ENCODE measurements at regions not wholly inside any gene's neighbourhood (a gene's known extent, or its start where the extent isn't known, plus 50 kb on each side); places are given as distances from the start of the nearest gene placed in this dataset.

DNA sequence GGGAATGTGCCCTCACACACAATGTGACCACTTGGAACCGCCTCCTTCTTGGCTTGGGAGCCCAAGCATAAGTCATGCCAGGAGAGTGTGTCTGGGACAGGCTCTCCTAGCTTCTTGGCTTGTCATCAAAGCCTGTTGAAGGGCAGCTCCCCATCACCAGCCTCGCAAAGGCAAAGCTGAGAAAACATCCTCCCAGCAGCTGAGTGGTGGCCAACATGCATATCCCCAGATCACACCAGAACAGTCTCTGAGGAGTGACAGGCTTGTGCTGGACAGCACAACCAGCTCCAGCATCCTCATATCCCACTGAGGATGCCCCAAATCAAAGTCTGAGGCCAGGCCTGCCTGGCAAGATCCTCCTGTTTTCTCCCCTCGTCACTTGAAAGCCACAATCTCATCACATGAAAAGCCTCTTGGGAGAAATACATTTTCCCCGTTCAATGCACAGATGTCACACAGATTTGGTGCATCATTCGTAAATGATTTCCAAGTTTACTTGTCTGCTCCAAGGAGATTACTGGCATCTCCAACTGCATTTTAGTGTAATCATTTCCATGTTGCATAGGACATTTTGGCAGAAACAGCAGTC lies 269.3 kb downstream of the TTC32 start:
- no peaks in the 10 kb centered on the region for H3K27me3 ChIP-seq (ENCODE audit: control insufficient read depth, insufficient read depth, low read length)
- H3K27ac ChIP-seq (ENCODE audit: low read length), result no peak overlapping the region
- H3K9me3 ChIP-seq (ENCODE audit: control insufficient read depth, insufficient read depth, low read depth, low read length), result no peaks in the 10 kb centered on the region
- DNase-seq (ENCODE audit: low read depth, low spot score) (no peak), ATAC-seq (no peak)
- in situ Hi-C loops (cut with HindIII; ENCODE audit: low pct_unique_long_range_greater_than_20kb, low sequenced_read_pairs), result no loop called here
- ChIA-PET CTCF (no interaction called here), POLR2A (no interaction called here)
- TF ChIP-seq POLR2AphosphoS5 (IDR thresholded peaks at IDR 0.05; ENCODE audit: low read depth, low read length) (no peak), TCF7L2 (IDR thresholded peaks at IDR 0.05; ENCODE audit: low read depth, low read length) (no peak), SIN3A (IDR thresholded peaks at IDR 0.05; ENCODE audit: borderline replicate concordance, insufficient read depth, low read depth, low read length) (no peak)
- TF ChIP-seq, protein P1, sequence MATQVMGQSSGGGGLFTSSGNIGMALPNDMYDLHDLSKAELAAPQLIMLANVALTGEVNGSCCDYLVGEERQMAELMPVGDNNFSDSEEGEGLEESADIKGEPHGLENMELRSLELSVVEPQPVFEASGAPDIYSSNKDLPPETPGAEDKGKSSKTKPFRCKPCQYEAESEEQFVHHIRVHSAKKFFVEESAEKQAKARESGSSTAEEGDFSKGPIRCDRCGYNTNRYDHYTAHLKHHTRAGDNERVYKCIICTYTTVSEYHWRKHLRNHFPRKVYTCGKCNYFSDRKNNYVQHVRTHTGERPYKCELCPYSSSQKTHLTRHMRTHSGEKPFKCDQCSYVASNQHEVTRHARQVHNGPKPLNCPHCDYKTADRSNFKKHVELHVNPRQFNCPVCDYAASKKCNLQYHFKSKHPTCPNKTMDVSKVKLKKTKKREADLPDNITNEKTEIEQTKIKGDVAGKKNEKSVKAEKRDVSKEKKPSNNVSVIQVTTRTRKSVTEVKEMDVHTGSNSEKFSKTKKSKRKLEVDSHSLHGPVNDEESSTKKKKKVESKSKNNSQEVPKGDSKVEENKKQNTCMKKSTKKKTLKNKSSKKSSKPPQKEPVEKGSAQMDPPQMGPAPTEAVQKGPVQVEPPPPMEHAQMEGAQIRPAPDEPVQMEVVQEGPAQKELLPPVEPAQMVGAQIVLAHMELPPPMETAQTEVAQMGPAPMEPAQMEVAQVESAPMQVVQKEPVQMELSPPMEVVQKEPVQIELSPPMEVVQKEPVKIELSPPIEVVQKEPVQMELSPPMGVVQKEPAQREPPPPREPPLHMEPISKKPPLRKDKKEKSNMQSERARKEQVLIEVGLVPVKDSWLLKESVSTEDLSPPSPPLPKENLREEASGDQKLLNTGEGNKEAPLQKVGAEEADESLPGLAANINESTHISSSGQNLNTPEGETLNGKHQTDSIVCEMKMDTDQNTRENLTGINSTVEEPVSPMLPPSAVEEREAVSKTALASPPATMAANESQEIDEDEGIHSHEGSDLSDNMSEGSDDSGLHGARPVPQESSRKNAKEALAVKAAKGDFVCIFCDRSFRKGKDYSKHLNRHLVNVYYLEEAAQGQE (IDR thresholded peaks at IDR 0.05; ENCODE audit: insufficient read depth in 1 of 2, low read depth in 2 of 2, low read length in 1 of 2), result no peak
- TF ChIP-seq, protein P2, sequence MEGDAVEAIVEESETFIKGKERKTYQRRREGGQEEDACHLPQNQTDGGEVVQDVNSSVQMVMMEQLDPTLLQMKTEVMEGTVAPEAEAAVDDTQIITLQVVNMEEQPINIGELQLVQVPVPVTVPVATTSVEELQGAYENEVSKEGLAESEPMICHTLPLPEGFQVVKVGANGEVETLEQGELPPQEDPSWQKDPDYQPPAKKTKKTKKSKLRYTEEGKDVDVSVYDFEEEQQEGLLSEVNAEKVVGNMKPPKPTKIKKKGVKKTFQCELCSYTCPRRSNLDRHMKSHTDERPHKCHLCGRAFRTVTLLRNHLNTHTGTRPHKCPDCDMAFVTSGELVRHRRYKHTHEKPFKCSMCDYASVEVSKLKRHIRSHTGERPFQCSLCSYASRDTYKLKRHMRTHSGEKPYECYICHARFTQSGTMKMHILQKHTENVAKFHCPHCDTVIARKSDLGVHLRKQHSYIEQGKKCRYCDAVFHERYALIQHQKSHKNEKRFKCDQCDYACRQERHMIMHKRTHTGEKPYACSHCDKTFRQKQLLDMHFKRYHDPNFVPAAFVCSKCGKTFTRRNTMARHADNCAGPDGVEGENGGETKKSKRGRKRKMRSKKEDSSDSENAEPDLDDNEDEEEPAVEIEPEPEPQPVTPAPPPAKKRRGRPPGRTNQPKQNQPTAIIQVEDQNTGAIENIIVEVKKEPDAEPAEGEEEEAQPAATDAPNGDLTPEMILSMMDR (IDR thresholded peaks at IDR 0.05), result no peak
- no peaks in the 10 kb centered on the region for H3K4me1 ChIP-seq (ENCODE audit: control insufficient read depth, insufficient read depth, low read length)
- intact Hi-C loops (cut with micrococcal nuclease; ENCODE audit: unreplicated experiment), result no loop called here
- H3K4me3 ChIP-seq (ENCODE audit: low read depth in 2 of 2, low read length in 2 of 2), result no peak overlapping the region
- no peaks in the 10 kb centered on the region for H3K36me3 ChIP-seq (ENCODE audit: control insufficient read depth, insufficient read depth, low read length)
- no TSS peak for BruUV-seq (replicated peaks)

- BruUV-seq (replicated peaks), result no TSS peak
Observed at GRCh38 chr2:19631871-19632270, 269.9 kb downstream of the TTC32 start.

More at GRCh38 chr2:19631871-19632270, 269.9 kb downstream of the TTC32 start:
- ATAC-seq (no peak), DNase-seq (ENCODE audit: low read depth, low spot score) (no peak)
- no peak overlapping the region for H3K27ac ChIP-seq (ENCODE audit: low read length)
- no peak overlapping the region for H3K4me3 ChIP-seq (ENCODE audit: low read depth in 2 of 2, low read length in 2 of 2)
- TF ChIP-seq, protein P2 (IDR thresholded peaks at IDR 0.05), result no peak
- TF ChIP-seq POLR2AphosphoS5 (IDR thresholded peaks at IDR 0.05; ENCODE audit: low read depth, low read length) (no peak), SIN3A (IDR thresholded peaks at IDR 0.05; ENCODE audit: borderline replicate concordance, insufficient read depth, low read depth, low read length) (no peak), TCF7L2 (IDR thresholded peaks at IDR 0.05; ENCODE audit: low read depth, low read length) (no peak)
- TF ChIP-seq, protein P1 (IDR thresholded peaks at IDR 0.05; ENCODE audit: insufficient read depth in 1 of 2, low read depth in 2 of 2, low read length in 1 of 2), result no peak
- ChIA-PET CTCF (no interaction called here), POLR2A (no interaction called here)
- H3K27me3 ChIP-seq (ENCODE audit: control insufficient read depth, insufficient read depth, low read length), result no peaks in the 10 kb centered on the region
- H3K9me3 ChIP-seq (ENCODE audit: control insufficient read depth, insufficient read depth, low read depth, low read length), result no peaks in the 10 kb centered on the region
- no peaks in the 10 kb centered on the region for H3K36me3 ChIP-seq (ENCODE audit: control insufficient read depth, insufficient read depth, low read length)
- H3K4me1 ChIP-seq (ENCODE audit: control insufficient read depth, insufficient read depth, low read length), result no peaks in the 10 kb centered on the region
- in situ Hi-C loops (cut with HindIII; ENCODE audit: low pct_unique_long_range_greater_than_20kb, low sequenced_read_pairs), result no loop called here
- intact Hi-C loops (cut with micrococcal nuclease; ENCODE audit: unreplicated experiment), result no loop called here
